ENCODE measurements at regions not wholly inside any gene's neighbourhood (a gene's known extent, or its start where the extent isn't known, plus 50 kb on each side); places are given as distances from the start of the nearest gene placed in this dataset.

- Histone ChIP-seq H3K4me1 (ENCODE audit: control insufficient read depth in 1 of 2, insufficient read depth in 1 of 2, low read depth in 1 of 2, low read length in 1 of 2) (peaks cover 0 to 3% of the 10 kb centered on the region in 2 experiments), H3K27ac (no peak overlapping the region), H3K9me3 (no peaks in the 10 kb centered on the region), H3K27me3 (peaks cover 36% of the 10 kb centered on the region), H3K36me3 (no peaks in the 10 kb centered on the region), H3K4me3 (ENCODE audit: low read depth in 1 of 2, low read length in 1 of 2) (no peak overlapping the region)
- TF ChIP-seq, protein P1, sequence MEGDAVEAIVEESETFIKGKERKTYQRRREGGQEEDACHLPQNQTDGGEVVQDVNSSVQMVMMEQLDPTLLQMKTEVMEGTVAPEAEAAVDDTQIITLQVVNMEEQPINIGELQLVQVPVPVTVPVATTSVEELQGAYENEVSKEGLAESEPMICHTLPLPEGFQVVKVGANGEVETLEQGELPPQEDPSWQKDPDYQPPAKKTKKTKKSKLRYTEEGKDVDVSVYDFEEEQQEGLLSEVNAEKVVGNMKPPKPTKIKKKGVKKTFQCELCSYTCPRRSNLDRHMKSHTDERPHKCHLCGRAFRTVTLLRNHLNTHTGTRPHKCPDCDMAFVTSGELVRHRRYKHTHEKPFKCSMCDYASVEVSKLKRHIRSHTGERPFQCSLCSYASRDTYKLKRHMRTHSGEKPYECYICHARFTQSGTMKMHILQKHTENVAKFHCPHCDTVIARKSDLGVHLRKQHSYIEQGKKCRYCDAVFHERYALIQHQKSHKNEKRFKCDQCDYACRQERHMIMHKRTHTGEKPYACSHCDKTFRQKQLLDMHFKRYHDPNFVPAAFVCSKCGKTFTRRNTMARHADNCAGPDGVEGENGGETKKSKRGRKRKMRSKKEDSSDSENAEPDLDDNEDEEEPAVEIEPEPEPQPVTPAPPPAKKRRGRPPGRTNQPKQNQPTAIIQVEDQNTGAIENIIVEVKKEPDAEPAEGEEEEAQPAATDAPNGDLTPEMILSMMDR (IDR thresholded peaks at IDR 0.05): no peak
These were observed 50.8 kb upstream of the POFUT2 start for GRCh38 chr21:45338311-45339017.

DNA sequence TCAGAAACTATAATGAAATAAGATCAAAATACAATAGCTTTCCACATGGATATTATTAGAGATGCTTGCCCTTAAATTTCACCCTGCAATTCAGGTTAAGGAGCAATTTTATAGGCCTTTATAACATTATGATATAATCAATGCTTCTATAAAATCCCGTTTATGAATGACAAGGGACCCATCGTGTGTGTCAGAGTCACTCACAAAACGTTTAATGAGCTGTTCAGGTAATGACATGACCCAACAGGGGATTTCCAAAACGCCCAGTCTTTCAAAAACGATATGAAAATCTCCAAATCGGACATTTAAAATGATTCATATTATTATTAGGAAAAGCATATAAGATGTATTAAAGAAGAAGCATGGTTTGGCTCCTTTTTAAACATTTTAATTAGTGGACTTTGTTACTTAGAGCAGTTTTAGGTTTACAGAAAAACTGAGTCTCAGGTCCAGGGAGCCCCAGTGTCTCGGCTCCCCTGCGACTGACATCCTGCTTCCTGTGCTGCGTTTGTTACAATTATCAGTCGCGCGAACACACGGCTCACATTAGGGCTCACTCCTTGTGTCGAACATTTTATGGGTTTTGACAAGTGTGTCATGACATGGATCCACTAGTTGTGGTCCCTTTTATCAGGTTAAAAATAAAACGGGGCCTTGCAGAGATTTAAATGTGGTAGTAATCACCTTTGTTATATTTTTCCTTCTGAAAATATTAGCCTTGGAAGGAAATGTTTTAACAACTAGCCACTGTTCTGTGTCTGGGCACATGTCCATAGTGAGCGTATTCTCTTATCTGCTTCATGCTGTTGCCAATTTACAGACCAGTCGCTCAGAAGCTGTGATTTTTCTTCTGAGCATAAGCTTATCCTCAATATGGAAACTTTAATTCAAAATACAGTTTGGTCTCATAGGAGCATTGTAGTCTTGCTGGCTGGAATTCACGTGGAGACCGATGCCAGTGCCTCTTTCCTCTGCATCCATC, 52.0 kb upstream of the POFUT2 start:
- Histone ChIP-seq H3K27ac (no peak overlapping the region), H3K27me3 (peaks cover 36% of the 10 kb centered on the region), H3K9me3 (no peaks in the 10 kb centered on the region), H3K36me3 (no peaks in the 10 kb centered on the region), H3K4me3 (ENCODE audit: low read depth in 1 of 2, low read length in 1 of 2) (no peak overlapping the region), H3K4me1 (ENCODE audit: control insufficient read depth in 1 of 2, insufficient read depth in 1 of 2, low read depth in 1 of 2, low read length in 1 of 2) (peaks cover 0 to 3% of the 10 kb centered on the region in 2 experiments)
- TF ChIP-seq, protein P1 (IDR thresholded peaks at IDR 0.05): no peak

DNA sequence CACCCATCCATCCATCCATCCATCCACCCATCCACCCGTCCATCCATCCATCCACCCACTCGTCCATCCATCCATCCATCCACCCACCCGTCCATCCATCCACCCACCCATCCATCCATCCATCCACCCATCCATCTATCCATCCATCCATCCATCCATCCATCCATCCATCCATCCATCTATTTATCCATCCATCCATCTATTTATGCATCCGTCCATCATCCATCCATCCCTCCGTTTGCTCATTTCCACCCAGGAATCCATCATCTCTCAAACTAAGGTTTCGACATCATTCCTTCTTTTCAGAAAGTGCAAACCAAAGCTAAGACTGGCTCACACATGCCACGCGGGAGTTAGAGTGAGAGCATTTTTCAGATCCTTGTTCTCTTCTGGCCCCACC, 52.8 kb upstream of the POFUT2 start:
- TF ChIP-seq, protein P1 (IDR thresholded peaks at IDR 0.05): no peak
- H3K27me3 ChIP-seq: peaks cover 36% of the 10 kb centered on the region
- no peak overlapping the region for H3K4me3 ChIP-seq (ENCODE audit: low read depth in 1 of 2, low read length in 1 of 2)
- H3K27ac ChIP-seq: no peak overlapping the region
- H3K36me3 ChIP-seq: no peaks in the 10 kb centered on the region
- H3K4me1 ChIP-seq (ENCODE audit: control insufficient read depth in 1 of 2, insufficient read depth in 1 of 2, low read depth in 1 of 2, low read length in 1 of 2): peaks cover 0 to 3% of the 10 kb centered on the region in 2 experiments
- no peaks in the 10 kb centered on the region for H3K9me3 ChIP-seq

- H3K9me3 ChIP-seq: no peaks in the 10 kb centered on the region
- no peaks in the 10 kb centered on the region for H3K36me3 ChIP-seq
- no peak overlapping the region for H3K4me3 ChIP-seq (ENCODE audit: low read depth in 1 of 2, low read length in 1 of 2)
- H3K27me3 ChIP-seq: peaks cover 37% of the 10 kb centered on the region
- no peak overlapping the region for H3K27ac ChIP-seq
- TF ChIP-seq, protein P1 (IDR thresholded peaks at IDR 0.05): no peak
- peaks cover 0 to 3% of the 10 kb centered on the region in 2 experiments for H3K4me1 ChIP-seq (ENCODE audit: control insufficient read depth in 1 of 2, insufficient read depth in 1 of 2, low read depth in 1 of 2, low read length in 1 of 2)
These were observed 53.6 kb upstream of the POFUT2 start for GRCh38 chr21:45341261-45341660.

- no peaks in the 10 kb centered on the region for H3K9me3 ChIP-seq
- peaks cover 40% of the 10 kb centered on the region for H3K27me3 ChIP-seq
- no peaks in the 10 kb centered on the region for H3K36me3 ChIP-seq
- H3K4me1 ChIP-seq (ENCODE audit: control insufficient read depth in 1 of 2, insufficient read depth in 1 of 2, low read depth in 1 of 2, low read length in 1 of 2): peaks cover 0 to 3% of the 10 kb centered on the region in 2 experiments
- H3K4me3 ChIP-seq (ENCODE audit: low read depth in 1 of 2, low read length in 1 of 2): no peak overlapping the region
- TF ChIP-seq, protein P1 (IDR thresholded peaks at IDR 0.05): no peak
- no peak overlapping the region for H3K27ac ChIP-seq
These were observed 54.1 kb upstream of the POFUT2 start for GRCh38 chr21:45341779-45342178.
